ENCODE measurements at regions not wholly inside any gene's neighbourhood (a gene's known extent, or its start where the extent isn't known, plus 50 kb on each side); places are given as distances from the start of the nearest gene placed in this dataset.

GRCh38 chr13:104592545-104593250 lies 1526.5 kb upstream of the SLC10A2 start:
- no peaks in the 10 kb centered on the region for H3K79me2 ChIP-seq (ENCODE audit: insufficient read depth, low read depth)
- H3K27ac ChIP-seq, result no peak overlapping the region
- TF ChIP-seq CTCF (conservative IDR thresholded peaks at IDR 0.05; ENCODE audit: low read depth, low read length), result no peak
- no peak overlapping the region for H3K4me2 ChIP-seq
- H3K9ac ChIP-seq, result no peak overlapping the region
- no peaks in the 10 kb centered on the region for H3K36me3 ChIP-seq (ENCODE audit: insufficient read depth)
- H4K20me1 ChIP-seq (ENCODE audit: insufficient read depth), result no peaks in the 10 kb centered on the region
- no peak overlapping the region for H2AFZ ChIP-seq (ENCODE audit: low read depth)
- no peaks in the 10 kb centered on the region for H3K4me1 ChIP-seq (ENCODE audit: low read depth, poor library complexity, severe bottlenecking)
- no peaks in the 10 kb centered on the region for H3K27me3 ChIP-seq (ENCODE audit: insufficient read depth, low read depth)
- H3K4me3 ChIP-seq (IDR thresholded peaks at IDR 0.05; ENCODE audit: insufficient read depth, low read depth, low read length), result no peak overlapping the region

- Histone ChIP-seq H3K4me2 (no peak overlapping the region), H3K27me3 (ENCODE audit: insufficient read depth, low read depth) (no peaks in the 10 kb centered on the region), H3K9ac (no peak overlapping the region), H3K4me1 (ENCODE audit: low read depth, poor library complexity, severe bottlenecking) (no peaks in the 10 kb centered on the region), H3K27ac (no peak overlapping the region), H3K36me3 (ENCODE audit: insufficient read depth) (no peaks in the 10 kb centered on the region), H3K4me3 (IDR thresholded peaks at IDR 0.05; ENCODE audit: insufficient read depth, low read depth, low read length) (no peak overlapping the region), H2AFZ (ENCODE audit: low read depth) (no peak overlapping the region), H4K20me1 (ENCODE audit: insufficient read depth) (no peaks in the 10 kb centered on the region), H3K79me2 (ENCODE audit: insufficient read depth, low read depth) (no peaks in the 10 kb centered on the region)
- no peak for TF ChIP-seq CTCF (conservative IDR thresholded peaks at IDR 0.05; ENCODE audit: low read depth, low read length)
Measured at GRCh38 chr13:104592127-104592526, 1525.9 kb upstream of the SLC10A2 start.

- TF ChIP-seq CTCF (conservative IDR thresholded peaks at IDR 0.05; ENCODE audit: low read depth, low read length), result no peak
- H3K27ac ChIP-seq, result no peak overlapping the region
- no peaks in the 10 kb centered on the region for H3K79me2 ChIP-seq (ENCODE audit: insufficient read depth, low read depth)
- no peaks in the 10 kb centered on the region for H3K36me3 ChIP-seq (ENCODE audit: insufficient read depth)
- H2AFZ ChIP-seq (ENCODE audit: low read depth), result no peak overlapping the region
- H4K20me1 ChIP-seq (ENCODE audit: insufficient read depth), result no peaks in the 10 kb centered on the region
- H3K4me3 ChIP-seq (IDR thresholded peaks at IDR 0.05; ENCODE audit: insufficient read depth, low read depth, low read length), result no peak overlapping the region
- no peaks in the 10 kb centered on the region for H3K4me1 ChIP-seq (ENCODE audit: low read depth, poor library complexity, severe bottlenecking)
- no peak overlapping the region for H3K9ac ChIP-seq
- H3K27me3 ChIP-seq (ENCODE audit: insufficient read depth, low read depth), result no peaks in the 10 kb centered on the region
- no peak overlapping the region for H3K4me2 ChIP-seq
Measured at GRCh38 chr13:104586051-104586746, 1520.0 kb upstream of the SLC10A2 start.

GRCh38 chr13:104584481-104584880 lies 1518.3 kb upstream of the SLC10A2 start:
- H3K4me2 ChIP-seq, result no peak overlapping the region
- H3K27me3 ChIP-seq (ENCODE audit: insufficient read depth, low read depth), result no peaks in the 10 kb centered on the region
- H4K20me1 ChIP-seq (ENCODE audit: insufficient read depth), result no peaks in the 10 kb centered on the region
- no peak overlapping the region for H3K4me3 ChIP-seq (IDR thresholded peaks at IDR 0.05; ENCODE audit: insufficient read depth, low read depth, low read length)
- no peaks in the 10 kb centered on the region for H3K79me2 ChIP-seq (ENCODE audit: insufficient read depth, low read depth)
- H3K27ac ChIP-seq, result no peak overlapping the region
- no peaks in the 10 kb centered on the region for H3K4me1 ChIP-seq (ENCODE audit: low read depth, poor library complexity, severe bottlenecking)
- H3K36me3 ChIP-seq (ENCODE audit: insufficient read depth), result no peaks in the 10 kb centered on the region
- no peak overlapping the region for H2AFZ ChIP-seq (ENCODE audit: low read depth)
- no peak overlapping the region for H3K9ac ChIP-seq
- TF ChIP-seq CTCF (conservative IDR thresholded peaks at IDR 0.05; ENCODE audit: low read depth, low read length), result no peak

All from KMS-11 (cell line).